GM12864 (cell line): ENCODE measurements at regions not wholly inside any gene's neighbourhood (a gene's known extent, or its start where the extent isn't known, plus 50 kb on each side); places are given as distances from the start of the nearest gene placed in this dataset.

Experiments used
- DNase-seq: peaks from one replicate; pipeline ENCODE4 v3.0.0-alpha.2; 2011; ENCODE audit warnings: low read depth
- H3K4me3 ChIP-seq: 2 replicates; pipeline ENCODE4 v1.5.1; 2011; ENCODE audit warnings: mild to moderate bottlenecking, low read depth, low read length, control low read depth
- CTCF ChIP-seq: IDR thresholded peaks from 2 replicates; pipeline ENCODE4 v1.5.1; 2011; ENCODE audit warnings: low read depth, mild to moderate bottlenecking, moderate library complexity, low read length, control low read depth, inconsistent platforms; ENCODE audit errors: missing control alignments

GRCh38 chr7:131869169-131869844 is 312.9 kb upstream of the PODXL start:
- no peak for TF ChIP-seq CTCF
- no peak for DNase-seq
- H3K4me3 ChIP-seq, result no peak overlapping the region

GRCh38 chr7:131867461-131867860 is 311.0 kb upstream of the PODXL start:
- no peak overlapping the region for H3K4me3 ChIP-seq
- no peak for TF ChIP-seq CTCF
- no peak for DNase-seq

GRCh38 chr7:131865911-131866310 is 309.5 kb upstream of the PODXL start:
- no peak overlapping the region for H3K4me3 ChIP-seq
- DNase-seq, result no peak
- no peak for TF ChIP-seq CTCF

GRCh38 chr7:131861620-131862346 is 305.4 kb upstream of the PODXL start:
- DNase-seq, result no peak
- TF ChIP-seq CTCF, result no peak
- H3K4me3 ChIP-seq, result no peak overlapping the region

GRCh38 chr7:131859147-131859821 is 302.9 kb upstream of the PODXL start:
- no peak overlapping the region for H3K4me3 ChIP-seq
- peak; percentile 10 for DNase-seq
- peak; percentile 96 for TF ChIP-seq CTCF

GRCh38 chr7:131858611-131859010 is 302.2 kb upstream of the PODXL start:
- DNase-seq, result no peak
- H3K4me3 ChIP-seq, result no peak overlapping the region
- no peak for TF ChIP-seq CTCF
